H9 (cell line): ENCODE measurements at regions not wholly inside any gene's neighbourhood (a gene's known extent, or its start where the extent isn't known, plus 50 kb on each side); places are given as distances from the start of the nearest gene placed in this dataset.
A peak's percentile ranks its signal among the peaks of the same experiment; 100 is the strongest.

ENCODE experiments used
- DNase-seq: peaks from one replicate; pipeline ENCODE4 v3.0.0-alpha.2; 2017
- H2AFZ ChIP-seq: one replicate; pipeline ENCODE4 v1.6.1; 2013; ENCODE audit warnings: mild to moderate bottlenecking, low read length, control low read depth, moderate library complexity
- H2AK5ac ChIP-seq: 2 replicates; pipeline ENCODE4 v1.6.1; 2013; ENCODE audit warnings: low read length, control low read depth, mixed read lengths; ENCODE audit not compliant: insufficient read length
- H2BK120ac ChIP-seq: one replicate; pipeline ENCODE4 v1.6.1; 2013; ENCODE audit warnings: low read depth, mild to moderate bottlenecking, low read length, control low read depth, inconsistent platforms; ENCODE audit not compliant: poor library complexity, severe bottlenecking
- H2BK12ac ChIP-seq: 2 replicates; pipeline ENCODE4 v1.6.1; 2013; ENCODE audit warnings: low read length, control low read depth, mixed read lengths, low read depth; ENCODE audit not compliant: insufficient read length
- H2BK15ac ChIP-seq: 2 replicates; pipeline ENCODE4 v1.6.1; 2013; ENCODE audit warnings: low read depth, low read length, control low read depth
- H2BK20ac ChIP-seq: one replicate; pipeline ENCODE4 v1.6.1; 2013; ENCODE audit warnings: low read depth, mild to moderate bottlenecking, low read length, control low read depth, inconsistent platforms; ENCODE audit not compliant: poor library complexity, severe bottlenecking
- H2BK5ac ChIP-seq: 2 replicates; pipeline ENCODE4 v1.6.1; 2013; ENCODE audit warnings: low read length, control low read depth, mixed read lengths; ENCODE audit not compliant: insufficient read length
- H3K14ac ChIP-seq: 2 replicates; pipeline ENCODE4 v1.6.1; 2013; ENCODE audit warnings: low read length, control low read depth; ENCODE audit not compliant: insufficient read depth
- H3K18ac ChIP-seq: 2 replicates; pipeline ENCODE4 v1.6.1; 2013; ENCODE audit warnings: low read depth, mild to moderate bottlenecking, mixed read lengths, low read length, control low read depth; ENCODE audit not compliant: insufficient read length
- H3K23ac ChIP-seq: 2 replicates; pipeline ENCODE4 v1.6.1; 2013; ENCODE audit warnings: low read length, control low read depth, mixed read lengths, low read depth; ENCODE audit not compliant: insufficient read length
- H3K23me2 ChIP-seq: 2 replicates; pipeline ENCODE4 v1.6.1; 2013; ENCODE audit warnings: low read depth, mild to moderate bottlenecking, mixed read lengths, low read length, control low read depth; ENCODE audit not compliant: insufficient read length, poor library complexity, severe bottlenecking
- H3K27ac ChIP-seq: 2 replicates; pipeline ENCODE4 v1.5.1; 2013; ENCODE audit warnings: low read length, control low read depth, mixed read lengths, low read depth; ENCODE audit not compliant: insufficient read length
- H3K27me3 ChIP-seq: 2 replicates; pipeline ENCODE4 v1.6.1; 2013; ENCODE audit warnings: low read length, control low read depth, inconsistent platforms; ENCODE audit not compliant: insufficient read depth
- H3K4ac ChIP-seq: 2 replicates; pipeline ENCODE4 v1.6.1; 2013; ENCODE audit warnings: low read depth, mild to moderate bottlenecking, control low read depth, inconsistent platforms, low read length, moderate library complexity
- H3K4me1 ChIP-seq: 2 replicates; pipeline ENCODE4 v1.6.1; 2013; ENCODE audit warnings: low read length, control low read depth, inconsistent platforms; ENCODE audit not compliant: insufficient read depth
- H3K4me2 ChIP-seq: 2 replicates; pipeline ENCODE4 v1.6.1; 2013; ENCODE audit warnings: low read length, control low read depth, mixed read lengths; ENCODE audit not compliant: insufficient read length, insufficient read depth
- H3K56ac ChIP-seq: 2 replicates; pipeline ENCODE4 v1.6.1; 2013; ENCODE audit warnings: low read depth, mild to moderate bottlenecking, mixed read lengths, low read length, control low read depth; ENCODE audit not compliant: insufficient read length
- H3K79me1 ChIP-seq: 2 replicates; pipeline ENCODE4 v1.6.1; 2013; ENCODE audit warnings: low read depth, mild to moderate bottlenecking, moderate library complexity, low read length, control low read depth, inconsistent platforms; ENCODE audit not compliant: insufficient read depth, poor library complexity, severe bottlenecking
- H3K79me2 ChIP-seq: 2 replicates; pipeline ENCODE4 v1.6.1; 2013; ENCODE audit warnings: low read length, control low read depth, inconsistent platforms; ENCODE audit not compliant: insufficient read depth
- H3K9ac ChIP-seq: 2 replicates; pipeline ENCODE4 v1.6.1; 2013; ENCODE audit warnings: low read length, control low read depth, mixed read lengths; ENCODE audit not compliant: insufficient read length; ENCODE audit errors: extremely low read depth
- H3K9me3 ChIP-seq: one replicate; pipeline ENCODE4 v1.6.1; 2013; ENCODE audit warnings: low read depth, low read length, inconsistent platforms; ENCODE audit not compliant: control insufficient read depth
- H3T11ph ChIP-seq: one replicate; pipeline ENCODE4 v1.6.1; 2013; ENCODE audit warnings: mild to moderate bottlenecking, low read length, control low read depth, inconsistent platforms
- H4K20me1 ChIP-seq: one replicate; pipeline ENCODE4 v1.6.1; 2013; ENCODE audit not compliant: control insufficient read depth, insufficient read length, insufficient read depth
- H4K5ac ChIP-seq: 2 replicates; pipeline ENCODE4 v1.6.1; 2013; ENCODE audit warnings: low read depth, mild to moderate bottlenecking, mixed read lengths, low read length, control low read depth; ENCODE audit not compliant: insufficient read length
- H4K8ac ChIP-seq: replicated peaks from 2 replicates; pipeline ENCODE4 v1.6.1; 2013; ENCODE audit warnings: low read length, control low read depth, mixed read lengths, low read depth; ENCODE audit not compliant: insufficient read length
- H4K91ac ChIP-seq: 2 replicates; pipeline ENCODE4 v1.6.1; 2013; ENCODE audit warnings: low read depth, mild to moderate bottlenecking, moderate library complexity, mixed read lengths, low read length, control low read depth; ENCODE audit not compliant: insufficient read length
- H3K27ac Mint-ChIP-seq, 3 experiments: 2 replicates in 2 of 3; 3 replicates in 1 of 3; pipeline ENCODE4 v1.8.0; 2020 to 2021; ENCODE audit warnings: mixed read lengths in 3 of 3, mild to moderate bottlenecking in 1 of 3, moderate library complexity in 1 of 3
- H3K27me3 Mint-ChIP-seq: 2 replicates; pipeline ENCODE4 v1.8.0; 2021; ENCODE audit warnings: low read depth, mild to moderate bottlenecking, moderate library complexity, mixed read lengths
- H3K36me3 Mint-ChIP-seq, 3 experiments: 2 replicates in 2 of 3; 3 replicates in 1 of 3; pipeline ENCODE4 v1.8.0; 2020 to 2021; ENCODE audit warnings: low read depth in 3 of 3, mixed read lengths in 3 of 3; ENCODE audit not compliant: insufficient read depth in 1 of 3
- H3K4me1 Mint-ChIP-seq, 2 experiments: 2 replicates each; pipeline ENCODE4 v1.8.0; 2020; ENCODE audit warnings: mixed read lengths in 2 of 2
- H3K4me3 Mint-ChIP-seq, 2 experiments: 2 replicates in 1 of 2; 3 replicates in 1 of 2; pipeline ENCODE4 v1.8.0; 2020 to 2021; ENCODE audit warnings: mild to moderate bottlenecking in 2 of 2, mixed read lengths in 2 of 2, moderate library complexity in 1 of 2
- H3K9me3 Mint-ChIP-seq, 2 experiments: 2 replicates in 1 of 2; 3 replicates in 1 of 2; pipeline ENCODE4 v1.8.0; 2020; ENCODE audit warnings: mild to moderate bottlenecking in 2 of 2, mixed read lengths in 2 of 2, moderate library complexity in 1 of 2
- WGBS: extraction: QIAGEN DNeasy Blood & Tissue Kit; methylation state at CpG from one replicate; pipeline ENCODE4 v1.1.7; 2013; ENCODE audit warnings: missing lambda C conversion rate, low lambda C conversion rate, mixed read lengths; ENCODE audit not compliant: insufficient read length; ENCODE audit errors: extremely low coverage; 5-methylcytosine and 5-hydroxymethylcytosine counted together
- TF ChIP-seq, protein P1 (sequence below): fragments of 200-600 bp; sonication (generic); conservative IDR thresholded peaks from 3 replicates; pipeline ENCODE4 v1.8.0; 2021; ENCODE audit warnings: antibody characterized with exemption, mild to moderate bottlenecking

DNA sequence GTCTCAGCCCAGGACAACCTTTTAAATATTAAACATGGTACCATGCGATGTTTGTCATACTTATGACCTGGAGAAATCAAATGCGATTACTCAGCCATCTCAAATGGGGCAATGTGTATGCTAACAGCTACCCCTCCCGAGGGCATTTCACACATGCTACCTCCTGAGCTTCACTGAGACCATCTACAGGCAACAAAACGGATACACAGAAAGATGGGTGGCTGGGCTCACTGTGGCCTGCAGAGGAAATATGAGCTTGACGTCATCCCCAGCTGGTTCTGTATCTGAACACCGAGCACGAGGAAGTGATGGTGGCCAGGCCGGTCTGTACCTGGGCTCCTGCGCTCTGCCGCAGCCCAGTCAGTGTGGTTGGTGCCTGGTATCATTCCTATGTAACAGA is 374.3 kb downstream of the RPS24 start:
- H4K8ac ChIP-seq, result no peak overlapping the region
- H2BK5ac ChIP-seq, result no peak overlapping the region
- H3K4me1 ChIP-seq, result peaks cover 4% of the 10 kb centered on the region; the same call in 1 of the 2 replicates
- H3K23me2 ChIP-seq, result no peaks in the 10 kb centered on the region
- no peaks in the 10 kb centered on the region for H4K20me1 ChIP-seq
- H3K9me3 ChIP-seq, result no peaks in the 10 kb centered on the region
- WGBS, result no CpG with 5 or more reads among the region's 10 CpGs
- H2BK120ac ChIP-seq, result no peak overlapping the region
- TF ChIP-seq, protein P1, sequence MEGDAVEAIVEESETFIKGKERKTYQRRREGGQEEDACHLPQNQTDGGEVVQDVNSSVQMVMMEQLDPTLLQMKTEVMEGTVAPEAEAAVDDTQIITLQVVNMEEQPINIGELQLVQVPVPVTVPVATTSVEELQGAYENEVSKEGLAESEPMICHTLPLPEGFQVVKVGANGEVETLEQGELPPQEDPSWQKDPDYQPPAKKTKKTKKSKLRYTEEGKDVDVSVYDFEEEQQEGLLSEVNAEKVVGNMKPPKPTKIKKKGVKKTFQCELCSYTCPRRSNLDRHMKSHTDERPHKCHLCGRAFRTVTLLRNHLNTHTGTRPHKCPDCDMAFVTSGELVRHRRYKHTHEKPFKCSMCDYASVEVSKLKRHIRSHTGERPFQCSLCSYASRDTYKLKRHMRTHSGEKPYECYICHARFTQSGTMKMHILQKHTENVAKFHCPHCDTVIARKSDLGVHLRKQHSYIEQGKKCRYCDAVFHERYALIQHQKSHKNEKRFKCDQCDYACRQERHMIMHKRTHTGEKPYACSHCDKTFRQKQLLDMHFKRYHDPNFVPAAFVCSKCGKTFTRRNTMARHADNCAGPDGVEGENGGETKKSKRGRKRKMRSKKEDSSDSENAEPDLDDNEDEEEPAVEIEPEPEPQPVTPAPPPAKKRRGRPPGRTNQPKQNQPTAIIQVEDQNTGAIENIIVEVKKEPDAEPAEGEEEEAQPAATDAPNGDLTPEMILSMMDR, result no peak
- Mint-ChIP-seq H3K36me3 (peaks cover 0 to 18% (median 0%) of the 10 kb centered on the region in 3 experiments; a peak in 2 of 7 replicates), H3K4me3 (peak overlapping the region; percentile 88; a peak in 3 of 5 replicates), H3K4me1 (peaks cover 23 to 28% of the 10 kb centered on the region in 2 experiments), H3K9me3 (peaks cover 0 to 5% of the 10 kb centered on the region in 2 experiments; a peak in 1 of 5 replicates), H3K27me3 (peaks cover 27% of the 10 kb centered on the region), H3K27ac (peak overlapping the region in 2 of 3 experiments; percentile 86 to 99; a peak in 2 of 7 replicates)
- no peak overlapping the region for H3K9ac ChIP-seq
- H4K91ac ChIP-seq, result no peak overlapping the region
- no peaks in the 10 kb centered on the region for H3K79me1 ChIP-seq
- H3K4ac ChIP-seq, result no peak overlapping the region
- H2BK15ac ChIP-seq, result no peak overlapping the region
- no peak overlapping the region for H3K56ac ChIP-seq
- no peaks in the 10 kb centered on the region for H3K79me2 ChIP-seq
- no peaks in the 10 kb centered on the region for H3K27me3 ChIP-seq
- no peak overlapping the region for H4K5ac ChIP-seq
- peak overlapping the region; percentile 33 for H3K18ac ChIP-seq
- no peak overlapping the region for H2BK12ac ChIP-seq
- no peak overlapping the region for H3K14ac ChIP-seq
- H3K4me2 ChIP-seq, result no peak overlapping the region
- no peak overlapping the region for H2AFZ ChIP-seq
- no peak overlapping the region for H3K23ac ChIP-seq
- H2AK5ac ChIP-seq, result no peak overlapping the region
- no peak overlapping the region for H3T11ph ChIP-seq
- no peak overlapping the region for H3K27ac ChIP-seq
- no peak overlapping the region for H2BK20ac ChIP-seq
- DNase-seq, result peak; percentile 18
